NCI-H187 (cell line): ENCODE measurements at regions not wholly inside any gene's neighbourhood (a gene's known extent, or its start where the extent isn't known, plus 50 kb on each side); places are given as distances from the start of the nearest gene placed in this dataset.
"Not testable (repeated sequence)": the region's sequence is repeated elsewhere in the genome, so short reads cannot be mapped to it uniquely, and the experiment has no call there.

Experiments
- DNase-seq, 2 experiments: peaks; one replicate each; lab custom pipeline; 2025; lab: John Stamatoyannopoulos, UW

DNA sequence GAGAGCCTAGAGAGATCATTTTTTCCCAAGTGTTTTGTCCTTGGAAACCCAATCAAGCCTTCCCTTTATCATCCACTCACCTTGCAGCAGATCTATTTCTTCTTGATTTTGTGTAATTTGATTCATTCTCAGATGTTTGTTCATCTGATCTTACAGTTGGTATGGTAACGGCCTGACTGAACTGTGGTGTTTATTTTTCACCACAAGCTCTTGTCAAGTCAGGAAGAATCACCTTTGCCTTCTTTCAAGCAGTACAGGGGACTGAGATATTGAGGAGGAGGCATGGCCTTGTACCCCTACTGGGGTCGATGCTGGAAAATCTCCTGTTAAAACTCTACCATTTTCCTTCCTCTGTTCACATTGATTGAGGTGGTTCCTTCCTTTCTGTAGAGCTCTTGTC, 361.4 kb upstream of the CFAP20DC start:
- DNase-seq = no peak

DNA sequence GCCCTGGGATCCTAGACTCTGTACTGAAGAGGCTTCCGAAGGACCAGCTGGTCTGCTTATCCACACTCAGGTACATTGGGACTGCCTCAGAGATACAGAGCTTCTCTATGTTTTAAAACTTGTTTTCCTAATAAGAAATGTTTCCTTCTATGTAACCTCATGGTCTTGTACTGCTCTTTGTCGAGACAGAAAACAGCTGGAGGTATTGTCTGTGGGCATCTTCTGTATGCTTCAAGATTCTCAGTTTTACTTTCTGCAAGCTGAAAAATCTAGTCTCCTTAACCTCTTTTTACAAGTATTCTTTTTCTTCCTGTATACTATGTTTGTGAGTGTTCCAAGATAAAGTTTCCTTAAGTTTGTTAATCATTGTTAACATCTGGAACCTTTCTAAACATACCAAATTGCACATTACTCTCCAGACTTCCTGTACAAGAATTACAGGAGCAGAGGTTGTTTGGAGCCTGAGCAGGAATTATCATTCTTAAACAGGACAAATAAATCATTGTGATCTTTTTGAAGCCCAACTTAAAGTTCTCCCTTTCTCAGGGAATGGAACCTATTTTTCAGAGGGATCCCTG, 358.3 kb upstream of the CFAP20DC start:
- DNase-seq = no peak

DNA sequence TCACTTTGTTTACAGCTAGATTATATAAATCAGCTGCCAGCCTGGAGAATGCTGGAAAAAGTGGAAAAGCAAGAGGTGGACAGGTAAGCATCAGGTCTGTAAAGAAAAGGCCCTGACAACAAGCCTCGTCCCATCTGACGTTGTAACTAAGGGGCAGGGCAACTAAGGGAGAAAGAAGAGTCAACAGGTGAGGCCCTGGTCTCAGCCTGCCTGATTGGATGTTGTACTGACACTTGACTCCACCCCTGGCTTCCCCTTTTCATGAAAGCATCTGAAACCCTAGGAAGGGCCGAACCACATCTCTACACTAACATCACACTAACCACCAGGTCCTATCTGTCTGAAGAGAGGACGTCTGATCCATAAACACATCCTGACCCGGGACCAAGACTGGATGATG, 357.6 kb upstream of the CFAP20DC start:
- DNase-seq = no peak

DNA sequence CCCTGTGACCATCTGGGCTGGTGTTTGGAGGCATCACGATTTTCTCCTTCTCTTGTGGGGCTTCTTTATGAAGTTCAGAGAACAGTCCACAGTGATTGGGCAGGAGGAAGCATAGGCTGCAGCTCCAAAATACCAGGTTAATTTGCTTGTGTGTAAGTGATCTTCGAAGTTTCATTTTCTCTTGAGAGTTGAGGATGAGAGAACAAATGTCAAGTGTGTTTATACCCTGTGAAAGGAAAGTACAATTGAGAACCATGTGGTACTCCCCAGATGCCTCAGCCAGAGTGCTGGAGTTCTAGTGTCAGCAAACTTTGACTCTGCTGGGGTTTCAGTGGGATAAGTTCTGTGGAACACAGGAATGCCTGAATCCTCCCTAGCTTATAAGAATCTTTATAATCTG, 357.1 kb upstream of the CFAP20DC start:
- DNase-seq = no peak

DNA sequence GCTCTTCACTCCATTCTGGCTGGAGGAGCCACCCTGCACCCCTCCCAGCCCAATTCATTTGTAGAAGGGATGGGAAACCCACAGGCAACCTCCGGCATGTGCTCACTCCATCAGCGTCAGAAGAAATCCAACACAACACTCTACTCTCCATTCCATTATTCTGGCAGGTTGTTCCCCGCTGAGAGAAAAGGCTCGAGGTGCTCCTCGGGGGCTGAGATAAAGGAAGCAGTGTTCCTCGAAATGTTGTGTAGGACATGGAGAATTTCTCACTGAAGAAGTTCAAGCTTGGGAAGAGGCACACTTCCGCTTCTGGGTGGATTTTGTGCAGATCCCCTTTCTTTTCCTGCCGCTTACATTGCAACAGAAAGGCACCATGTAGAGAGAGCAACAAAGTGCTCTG, 355.0 kb upstream of the CFAP20DC start:
- no peak for DNase-seq

DNA sequence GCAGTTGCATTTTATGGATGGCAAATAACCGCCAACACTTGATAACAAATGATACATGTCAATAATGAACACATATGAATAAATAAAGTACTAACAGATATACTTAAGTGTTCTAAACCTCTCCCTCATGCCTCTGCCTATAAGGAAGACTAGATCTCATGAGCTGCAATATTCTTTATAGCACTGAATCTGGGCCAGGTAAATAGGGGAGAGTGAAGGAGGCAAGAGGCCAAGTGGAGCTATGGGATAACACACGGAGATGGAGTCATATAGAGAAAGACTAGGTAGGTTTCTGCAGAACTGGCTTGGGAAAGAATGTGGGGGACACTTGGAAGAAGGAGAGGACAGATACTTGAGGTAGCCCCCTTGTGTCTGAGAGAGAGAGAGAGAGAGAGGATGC, 354.2 kb upstream of the CFAP20DC start:
- no peak for DNase-seq

DNA sequence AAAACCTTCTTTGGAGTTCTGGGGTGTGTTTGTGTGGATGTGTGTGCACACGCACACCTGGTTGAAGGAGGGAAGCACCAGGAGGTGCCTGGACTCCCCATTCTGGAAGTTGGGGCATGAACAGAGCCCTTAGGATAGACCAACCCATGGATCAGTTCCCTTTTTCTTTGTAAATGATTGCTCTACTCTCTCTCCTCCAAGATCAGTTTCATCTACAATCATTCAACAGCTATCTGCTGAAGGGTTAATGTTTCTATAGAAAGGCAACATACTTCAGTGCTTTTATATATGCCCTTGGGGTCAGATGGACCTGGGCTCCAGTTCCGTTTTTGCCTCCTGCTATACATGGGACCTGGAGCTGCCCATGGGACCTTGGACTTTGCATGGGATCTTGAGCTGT, 352.1 kb upstream of the CFAP20DC start:
- no peak for DNase-seq

DNA sequence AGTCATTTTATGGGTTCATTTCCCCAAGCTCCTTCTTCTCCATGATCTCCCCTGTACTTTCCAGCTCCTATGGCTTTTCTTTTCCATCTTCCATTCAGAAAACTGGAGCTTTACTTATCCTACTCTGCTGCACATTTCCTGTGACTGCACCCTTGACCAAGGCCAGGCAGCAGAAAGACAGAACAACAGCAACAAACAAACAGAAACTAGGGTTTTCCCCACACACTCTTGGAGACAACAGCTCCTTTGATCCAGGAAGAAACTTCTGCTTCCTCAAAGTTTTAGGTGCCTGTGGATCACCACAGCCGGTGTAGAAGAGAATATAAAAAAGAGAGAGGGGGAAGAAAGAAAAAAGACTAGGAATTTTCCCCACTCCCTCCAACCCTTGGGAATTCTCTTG, 342.3 kb upstream of the CFAP20DC start:
- no peak for DNase-seq

DNA sequence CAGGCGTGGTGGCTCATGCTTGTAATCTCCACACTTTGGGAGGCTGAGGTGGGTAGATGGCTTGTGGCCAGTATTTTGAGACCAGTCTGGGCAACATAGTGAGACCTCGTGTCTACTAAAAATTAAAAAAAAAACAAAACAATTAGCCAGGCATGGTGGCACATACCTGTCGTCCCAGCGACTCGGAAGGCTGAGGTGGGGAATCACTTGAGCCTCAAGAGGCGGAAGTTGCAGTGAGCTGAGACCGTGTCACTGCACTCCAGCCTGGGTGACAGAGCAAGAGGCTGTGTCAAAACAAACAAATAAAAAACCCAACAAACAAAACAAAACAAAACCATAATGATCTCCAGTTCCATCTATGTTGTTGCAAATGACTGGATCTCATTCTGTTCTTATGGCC, 341.3 kb upstream of the CFAP20DC start:
- DNase-seq = no peak

DNA sequence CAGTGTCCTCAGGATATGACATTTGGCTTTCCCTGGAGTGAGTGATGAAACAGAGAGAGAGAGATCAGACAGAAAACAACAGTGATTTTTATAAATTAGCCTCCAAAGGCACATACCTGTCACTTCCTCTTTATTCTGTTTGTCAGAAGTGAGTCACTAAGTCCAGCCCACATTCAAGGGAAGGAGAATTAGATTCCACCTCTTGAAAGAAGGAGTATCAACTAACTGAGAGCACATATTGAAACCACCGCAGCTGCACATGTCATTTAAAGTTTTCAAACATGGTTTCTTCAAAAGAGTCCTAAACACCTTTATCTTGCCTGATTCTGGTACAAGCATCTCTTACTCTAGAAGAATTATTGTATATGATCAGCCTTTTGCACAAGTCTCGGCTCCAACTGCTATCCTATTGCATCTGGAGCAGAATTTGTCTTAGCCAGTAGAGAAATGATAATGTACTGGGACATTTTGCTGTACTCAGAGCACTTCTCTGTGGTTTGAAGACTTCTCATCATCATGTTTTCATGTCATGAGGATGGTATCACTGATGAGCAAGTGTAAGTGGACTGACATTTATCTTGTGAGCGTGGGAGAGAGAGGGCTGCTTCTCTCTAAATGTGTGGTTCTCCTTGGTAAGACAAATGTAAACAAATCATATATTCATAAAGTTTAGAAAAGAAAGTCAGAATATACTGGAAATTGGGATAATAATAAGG, 338.9 kb upstream of the CFAP20DC start:
- DNase-seq = no peak

DNA sequence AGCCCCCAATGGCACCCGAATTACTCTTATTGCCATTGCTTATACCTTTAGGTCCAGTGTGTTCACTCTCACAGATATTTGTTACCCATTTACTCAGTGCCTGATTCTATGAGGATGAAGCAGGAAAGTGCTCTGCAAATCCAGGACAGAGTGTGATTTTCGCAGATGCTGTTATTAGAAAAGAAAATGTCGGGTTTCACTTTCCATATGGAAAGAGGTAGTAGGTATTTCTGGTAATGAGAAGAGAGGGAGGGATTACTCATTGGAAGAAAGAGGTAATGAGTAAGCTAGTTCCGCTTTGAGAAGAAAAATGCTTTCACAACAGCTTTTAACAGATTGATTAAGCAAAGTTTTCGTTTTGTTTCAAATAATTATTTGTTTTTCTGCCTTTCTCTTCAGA, 336.3 kb upstream of the CFAP20DC start:
- DNase-seq = no peak

DNA sequence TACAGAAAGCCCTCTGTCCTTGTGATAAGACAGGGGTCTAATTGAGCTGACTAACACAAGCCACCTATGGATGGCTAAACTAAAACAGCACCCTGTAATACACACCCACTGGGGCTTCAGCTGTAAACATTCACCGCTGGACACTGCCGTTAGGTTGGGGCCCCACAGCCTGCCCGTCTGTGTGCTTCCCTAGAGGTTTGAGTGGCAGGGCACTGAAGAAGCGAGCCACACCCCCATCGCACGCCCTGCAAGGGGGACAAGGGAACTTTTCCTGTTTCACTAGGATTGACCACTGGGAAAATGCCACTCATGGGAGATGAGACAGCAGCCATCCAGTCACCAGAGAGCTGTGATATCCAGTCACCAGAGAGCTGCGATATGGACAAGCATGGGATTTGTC, 335.7 kb upstream of the CFAP20DC start:
- DNase-seq = no peak

DNA sequence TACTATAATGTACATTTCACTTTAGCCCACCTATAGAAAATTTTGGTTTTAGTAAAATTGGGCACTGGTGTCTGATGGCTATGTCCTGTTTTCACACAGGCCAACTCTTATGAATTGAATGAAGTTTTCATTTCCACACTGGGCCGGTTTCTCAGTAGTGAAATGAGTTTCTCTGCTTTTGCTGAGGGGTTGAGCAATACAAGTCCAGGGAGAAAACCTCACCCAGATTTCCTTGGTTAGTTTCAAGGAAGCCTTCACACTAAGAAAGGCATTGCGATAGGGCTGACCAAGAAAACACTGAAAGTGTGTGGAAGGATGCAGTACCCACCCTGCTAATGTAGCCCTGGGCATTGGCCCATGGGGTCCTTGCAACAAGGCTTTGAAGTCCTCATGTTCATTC, 331.5 kb upstream of the CFAP20DC start:
- DNase-seq = no peak

DNA sequence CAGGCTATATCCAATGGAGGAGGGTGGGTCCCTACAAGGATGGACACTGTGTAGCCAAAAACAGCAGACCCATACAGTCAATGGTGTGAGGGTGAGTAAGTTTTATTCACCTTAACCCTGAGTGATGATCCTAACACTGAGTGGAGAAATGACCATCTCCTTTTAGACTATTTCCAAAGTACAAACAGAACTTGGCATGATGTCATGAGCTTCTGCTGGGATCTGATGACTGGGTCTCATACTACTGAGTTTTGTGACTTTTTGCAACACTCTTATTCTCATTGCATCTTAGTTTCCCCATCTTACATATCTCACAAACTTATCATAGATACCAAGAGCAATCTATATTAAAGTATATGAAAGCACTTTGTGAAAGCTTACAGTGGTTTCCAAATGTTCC, 330.3 kb upstream of the CFAP20DC start:
- no peak for DNase-seq

DNA sequence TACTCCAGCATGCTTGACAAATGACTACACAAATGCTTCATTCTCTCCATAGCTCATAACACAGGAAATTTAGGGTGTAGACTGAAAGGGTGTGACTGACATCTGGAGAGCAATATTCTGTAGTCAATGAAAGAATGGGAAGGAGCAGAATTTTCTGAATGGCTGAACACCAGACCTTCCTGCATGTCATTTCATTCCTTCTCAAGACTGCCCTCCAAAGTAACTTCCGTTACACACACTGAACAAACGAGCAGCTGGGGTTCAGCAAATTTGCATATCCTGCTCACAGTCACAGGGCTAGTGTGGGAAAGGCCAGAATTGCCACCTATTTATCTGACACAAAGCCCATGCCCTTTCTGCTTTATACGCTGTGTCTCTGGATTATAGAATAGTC, 325.0 kb upstream of the CFAP20DC start:
- no peak for DNase-seq

DNA sequence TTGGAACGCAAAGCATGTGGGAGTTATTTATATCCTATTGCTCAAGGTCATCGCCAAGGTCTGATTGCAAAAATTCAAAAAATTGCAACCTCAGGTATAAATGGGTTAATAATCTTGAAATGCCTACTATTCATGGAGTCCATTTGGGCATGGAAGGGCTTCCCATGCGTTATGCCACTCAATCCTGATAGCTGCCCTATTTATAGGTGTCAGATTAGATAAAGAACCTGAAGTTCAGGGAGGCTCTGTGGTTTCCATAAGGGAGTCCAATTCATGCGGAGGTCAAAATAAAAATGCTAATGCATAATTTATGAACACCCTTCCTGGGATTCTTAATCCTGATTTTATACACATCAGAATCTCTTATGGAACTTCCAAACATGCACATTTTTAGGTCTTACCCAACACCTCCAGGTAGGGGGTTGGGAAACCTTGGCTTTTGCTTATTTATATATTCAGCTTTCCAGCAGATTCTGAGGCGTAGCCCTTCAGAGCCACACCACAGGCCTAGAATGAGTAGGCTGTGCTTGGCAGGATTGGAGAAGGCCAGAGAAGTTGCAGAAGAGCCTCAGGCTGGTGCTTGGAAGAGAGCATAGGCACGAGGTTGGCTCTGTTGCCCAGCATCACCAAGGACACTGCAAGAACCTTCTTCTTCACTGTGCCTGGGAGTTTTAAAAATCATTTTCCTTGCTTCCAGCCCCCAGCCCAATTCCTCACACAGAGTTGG, 324.4 kb upstream of the CFAP20DC start:
- no peak for DNase-seq

DNA sequence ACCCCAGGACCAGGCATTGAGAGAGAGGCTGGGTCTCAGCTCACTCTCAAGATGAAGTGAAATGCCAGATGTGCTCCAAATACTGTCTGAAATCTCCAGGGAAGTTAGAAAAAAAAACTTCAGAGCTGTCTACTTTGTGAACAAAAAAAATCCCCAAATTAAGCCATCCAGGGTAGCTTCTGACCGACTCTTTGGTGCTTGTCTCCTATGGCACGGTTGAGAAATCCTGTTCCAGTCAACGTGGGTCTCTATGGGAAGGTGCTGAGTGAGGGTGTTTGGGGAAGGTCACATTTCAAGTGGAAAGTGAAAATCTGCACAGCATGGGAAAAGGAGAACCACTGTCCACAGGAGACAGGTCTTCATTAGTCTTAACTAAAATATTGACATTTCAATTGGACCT, 322.5 kb upstream of the CFAP20DC start:
- no peak for DNase-seq

DNA sequence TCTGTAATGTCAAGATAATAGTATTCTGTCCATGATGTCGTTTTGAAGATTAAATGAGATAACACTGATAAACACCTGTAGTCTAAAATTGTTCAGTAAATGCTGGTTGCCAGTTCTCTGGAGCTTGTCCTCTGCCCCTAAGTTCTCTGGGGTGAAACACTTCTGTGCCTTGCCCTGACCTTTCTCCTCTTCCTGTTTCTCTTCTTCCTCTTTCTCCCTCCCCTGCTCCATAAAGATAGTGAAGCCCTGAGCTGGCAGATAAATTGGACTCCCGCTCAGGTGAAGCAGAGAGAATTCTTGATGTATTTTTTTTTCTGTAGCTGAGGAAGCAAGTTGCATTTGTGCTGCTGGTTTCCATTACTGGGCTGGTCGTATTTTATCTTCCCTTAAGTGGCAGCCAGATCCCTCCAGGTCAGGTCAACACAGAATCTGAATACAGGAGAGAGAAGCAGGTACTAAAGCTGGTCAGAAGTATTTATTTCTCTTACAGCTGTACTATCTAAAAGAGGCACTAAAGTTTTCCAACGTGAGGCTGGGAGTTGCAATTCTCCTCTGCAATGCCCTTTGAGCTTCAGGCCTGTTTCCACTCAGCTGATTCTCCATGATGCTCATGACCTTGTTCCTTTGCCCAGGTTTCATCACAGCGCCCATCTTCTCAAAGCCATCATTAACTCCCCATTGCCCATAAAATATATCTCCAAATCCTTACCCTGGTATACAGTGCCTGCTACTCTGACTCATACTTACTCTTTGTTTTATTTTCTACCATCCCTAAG, 319.3 kb upstream of the CFAP20DC start:
- DNase-seq = no peak

DNA sequence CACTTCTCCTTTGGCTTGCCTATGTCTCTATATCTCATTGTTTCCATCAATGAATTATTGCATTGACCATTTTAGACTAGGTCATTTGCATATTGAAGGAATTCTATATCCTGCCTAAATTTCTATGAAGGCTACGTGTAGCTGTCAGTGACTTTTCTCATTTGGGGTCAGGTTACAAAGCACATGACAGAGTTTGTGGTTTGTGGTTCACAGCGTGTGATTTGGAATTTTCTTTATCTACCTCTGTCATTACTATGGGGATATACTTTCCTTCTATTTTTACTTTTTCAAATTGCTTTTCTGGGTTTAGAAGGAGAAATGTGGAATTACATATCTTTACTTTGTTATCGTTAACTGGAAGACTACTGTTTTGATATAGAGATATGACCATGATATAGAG, 317.3 kb upstream of the CFAP20DC start:
- no peak for DNase-seq

DNA sequence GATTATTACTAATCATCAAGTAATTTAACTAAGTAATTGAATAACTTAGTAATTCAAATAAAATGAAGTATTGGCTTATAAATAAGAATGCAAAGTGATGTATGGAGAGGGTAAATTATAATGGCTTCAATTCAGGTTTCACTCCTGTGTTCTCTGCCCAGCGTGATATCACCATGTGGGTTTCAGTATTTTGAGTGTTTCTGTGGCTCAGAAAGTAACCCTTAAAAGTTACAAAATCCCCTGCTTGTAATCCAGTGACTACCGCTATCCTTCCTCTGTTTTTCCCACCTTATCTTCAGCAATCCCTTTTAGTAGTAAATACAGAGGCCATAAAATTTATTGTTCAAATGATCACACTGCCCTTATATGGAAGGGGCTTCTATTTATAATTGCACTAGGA, 316.4 kb upstream of the CFAP20DC start:
- DNase-seq = no peak

DNA sequence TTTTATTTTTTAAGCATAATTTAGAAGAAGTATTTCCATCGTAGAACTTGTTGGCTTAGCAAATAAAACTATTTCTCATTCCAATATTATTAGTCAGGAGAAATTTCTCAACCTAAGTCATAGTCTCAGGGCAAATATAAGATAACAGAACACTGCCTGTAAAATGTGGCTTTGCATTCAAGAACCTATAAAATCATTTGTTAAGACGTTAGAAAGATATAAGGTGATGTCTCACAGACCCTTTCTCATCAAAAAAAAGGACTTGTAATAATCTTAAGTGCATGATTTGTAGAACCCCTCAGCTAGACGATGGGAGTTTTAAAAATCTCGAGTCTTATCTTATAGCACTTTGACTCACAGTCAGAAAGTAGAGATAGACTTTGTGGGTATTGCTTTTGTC, 314.7 kb upstream of the CFAP20DC start:
- DNase-seq = no peak

DNA sequence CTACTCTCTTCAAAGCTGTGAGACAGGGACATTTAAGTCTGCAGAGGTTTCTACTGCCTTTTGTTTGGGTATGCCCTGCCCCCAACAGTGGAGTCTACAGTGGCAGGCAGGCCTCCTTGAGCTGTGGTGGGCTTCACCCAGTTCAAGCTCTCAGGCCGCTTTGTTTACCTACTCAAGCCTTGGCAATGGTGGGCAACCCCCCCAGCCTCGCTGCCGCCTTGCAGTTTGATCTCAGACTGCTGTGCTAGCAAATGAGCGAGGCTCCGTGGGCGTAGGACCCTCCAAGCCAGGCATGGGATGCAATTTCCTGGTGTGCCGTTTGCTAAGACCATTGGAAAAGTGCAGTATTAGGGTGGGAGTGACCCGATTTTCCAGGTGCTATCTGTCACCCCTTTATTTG, 310.5 kb upstream of the CFAP20DC start:
- not testable (repeated sequence) for DNase-seq

DNA sequence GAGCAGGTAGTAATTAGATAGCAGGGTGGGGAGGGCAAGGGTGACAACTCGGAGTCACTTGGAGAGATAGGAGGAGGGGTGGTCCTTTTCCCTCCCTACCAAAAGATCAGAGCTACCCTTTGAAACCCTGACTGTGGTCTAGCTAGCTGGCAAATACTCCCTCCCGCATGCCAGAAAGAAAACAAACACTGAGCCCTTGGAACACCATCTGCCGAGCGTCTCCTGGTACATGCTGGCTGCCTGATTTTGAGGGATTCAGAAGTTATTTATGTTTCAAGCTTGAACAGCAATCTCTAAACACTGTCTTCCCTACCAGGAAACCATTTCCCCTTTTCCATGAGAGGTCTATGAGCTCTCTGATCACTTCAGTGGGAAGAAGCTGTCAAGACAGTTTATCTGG, 291.6 kb upstream of the CFAP20DC start:
- DNase-seq = no peak
